Colonic mucosa (tissue), 4 donors: ENCODE measurements at regions not wholly inside any gene's neighbourhood (a gene's known extent, or its start where the extent isn't known, plus 50 kb on each side); places are given as distances from the start of the nearest gene placed in this dataset.

Source experiments
- DNase-seq: peaks from one replicate; pipeline ENCODE4 v3.0.0-alpha.2; 2020
- H3K27ac ChIP-seq: fragments of 200-600 bp; one replicate; pipeline ENCODE4 v1.8.0; 2021
- H3K27me3 ChIP-seq: fragments of 200-600 bp; one replicate; pipeline ENCODE4 v1.8.0; 2021
- H3K36me3 ChIP-seq: fragments of 200-600 bp; one replicate; pipeline ENCODE4 v1.8.0; 2021
- H3K4me1 ChIP-seq: fragments of 200-600 bp; one replicate; pipeline ENCODE4 v1.8.0; 2021; ENCODE audit warnings: mild to moderate bottlenecking
- H3K4me3 ChIP-seq: fragments of 200-600 bp; one replicate; pipeline ENCODE4 v1.8.0; 2021
- H3K9ac ChIP-seq, 2 donors: one replicate each; pipeline ENCODE4 v1.7.0; 2013; ENCODE audit warnings: control low read depth in 2 of 2, low read depth in 2 of 2, low read length in 2 of 2
- H3K9me3 ChIP-seq: fragments of 200-600 bp; one replicate; pipeline ENCODE4 v1.8.0; 2021
- CTCF ChIP-seq: fragments of 200-600 bp; IDR thresholded peaks from one replicate; pipeline ENCODE4 v1.8.0; 2022; ENCODE audit warnings: antibody characterized with exemption, mild to moderate bottlenecking
- intact Hi-C: fragments of 100-400 bp; cut with DNase I; formaldehyde crosslinking; loops from one replicate; pipeline ENCODE4 v1.14.1; 2022
- donor health status: healthy.
- donor health status: DM: no; HTN: no; CAD: no.
- donor health status: DM: no; HTN: no; CAD: no.

- H3K9ac ChIP-seq: no peak overlapping the region
- TF ChIP-seq CTCF: no peak
- intact Hi-C loops: no loop called here
- H3K27me3 ChIP-seq: no peaks in the 10 kb centered on the region
- no peak overlapping the region for H3K4me3 ChIP-seq
- no peak overlapping the region for H3K27ac ChIP-seq
- no peaks in the 10 kb centered on the region for H3K4me1 ChIP-seq
- H3K9me3 ChIP-seq: no peaks in the 10 kb centered on the region
- H3K36me3 ChIP-seq: no peaks in the 10 kb centered on the region
- no peak for DNase-seq
These were observed 377.2 kb upstream of the VWC2 start for GRCh38 chr7:49396229-49396628.

GRCh38 chr7:49397750-49398149 is 375.7 kb upstream of the VWC2 start:
- Histone ChIP-seq H3K4me3 (no peak overlapping the region), H3K27me3 (no peaks in the 10 kb centered on the region)

GRCh38 chr7:49398236-49398635 is 375.2 kb upstream of the VWC2 start:
- intact Hi-C loops: no loop called here
- H3K27me3 ChIP-seq: no peaks in the 10 kb centered on the region
- H3K9me3 ChIP-seq: no peaks in the 10 kb centered on the region
- no peaks in the 10 kb centered on the region for H3K4me1 ChIP-seq
- no peak overlapping the region for H3K27ac ChIP-seq
- no peak overlapping the region for H3K4me3 ChIP-seq
- H3K36me3 ChIP-seq: no peaks in the 10 kb centered on the region
- H3K9ac ChIP-seq: no peak overlapping the region
- DNase-seq: no peak
- TF ChIP-seq CTCF: no peak

More at GRCh38 chr7:49397750-49398149, 375.7 kb upstream of the VWC2 start:
- Histone ChIP-seq H3K36me3 (no peaks in the 10 kb centered on the region), H3K27ac (no peak overlapping the region), H3K4me1 (no peaks in the 10 kb centered on the region), H3K9me3 (no peaks in the 10 kb centered on the region), H3K9ac (no peak overlapping the region)
- DNase-seq: no peak
- intact Hi-C loops: no loop called here
- TF ChIP-seq CTCF: no peak

- no peak for TF ChIP-seq CTCF
- Histone ChIP-seq H3K36me3 (no peaks in the 10 kb centered on the region), H3K9ac (no peak overlapping the region), H3K27ac (no peak overlapping the region), H3K9me3 (no peaks in the 10 kb centered on the region), H3K4me1 (no peaks in the 10 kb centered on the region), H3K27me3 (no peaks in the 10 kb centered on the region), H3K4me3 (no peak overlapping the region)
- DNase-seq: no peak
- intact Hi-C loops: no loop called here
These were observed 374.7 kb upstream of the VWC2 start for GRCh38 chr7:49398746-49399145.

GRCh38 chr7:49400891-49401550 is 372.4 kb upstream of the VWC2 start:
- Histone ChIP-seq H3K4me3 (no peak overlapping the region), H3K9me3 (no peaks in the 10 kb centered on the region), H3K9ac (no peak overlapping the region), H3K27me3 (no peaks in the 10 kb centered on the region), H3K36me3 (no peaks in the 10 kb centered on the region), H3K4me1 (no peaks in the 10 kb centered on the region), H3K27ac (no peak overlapping the region)
- DNase-seq: no peak
- intact Hi-C loops: no loop called here
- no peak for TF ChIP-seq CTCF
